GM21381 (cell line): ENCODE measurements at regions not wholly inside any gene's neighbourhood (a gene's known extent, or its start where the extent isn't known, plus 50 kb on each side); places are given as distances from the start of the nearest gene placed in this dataset.
"Not testable (repeated sequence)": the region's sequence is repeated elsewhere in the genome, so short reads cannot be mapped to it uniquely, and the experiment has no call there.

Experiments used
- ATAC-seq: cut with Tn5 transposase; IDR thresholded peaks from one replicate; pipeline ENCODE4 v1.9.1; 2021; ENCODE audit warnings: mild to moderate bottlenecking, moderate library complexity; ENCODE audit not compliant: unreplicated experiment

- ATAC-seq: not testable (repeated sequence)
These were observed 211.5 kb downstream of the BANP start for GRCh38 chr16:88162778-88163177.

GRCh38 chr16:88164196-88165039 lies 213.2 kb downstream of the BANP start:
- not testable (repeated sequence) for ATAC-seq

GRCh38 chr16:88165040-88165544 lies 213.9 kb downstream of the BANP start:
- ATAC-seq: not testable (repeated sequence)

DNA sequence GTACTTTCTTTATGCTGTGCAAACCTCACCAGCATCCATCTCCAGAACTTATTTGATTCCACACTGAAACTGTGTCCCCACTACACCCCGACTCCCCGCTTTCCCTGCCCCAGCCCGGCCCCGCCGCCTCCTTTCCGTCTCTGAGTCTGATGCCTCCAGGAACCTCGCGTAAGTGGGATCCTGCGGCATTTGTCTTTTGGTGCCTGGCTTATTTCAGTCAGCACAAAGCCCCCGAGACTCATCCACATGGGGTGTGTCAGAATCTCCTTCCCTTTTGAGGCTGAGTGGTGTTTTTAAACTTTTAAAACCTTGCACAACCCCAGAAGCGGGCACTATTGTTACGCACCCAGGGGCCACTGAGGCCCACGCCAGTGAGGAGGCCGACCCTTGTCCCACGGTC lies 214.4 kb downstream of the BANP start:
- not testable (repeated sequence) for ATAC-seq

- ATAC-seq: not testable (repeated sequence)
These were observed 215.1 kb downstream of the BANP start for GRCh38 chr16:88166209-88166773.

- ATAC-seq: not testable (repeated sequence)
These were observed 214.8 kb upstream of the ZNF469 start for GRCh38 chr16:88167798-88168556.

- not testable (repeated sequence) for ATAC-seq
These were observed 214.2 kb upstream of the ZNF469 start for GRCh38 chr16:88168557-88168949.

- not testable (repeated sequence) for ATAC-seq
These were observed 213.5 kb upstream of the ZNF469 start for GRCh38 chr16:88169136-88169830.

- not testable (repeated sequence) for ATAC-seq
These were observed 213.0 kb upstream of the ZNF469 start for GRCh38 chr16:88169831-88170165.

- ATAC-seq: no peak
These were observed 212.2 kb upstream of the ZNF469 start for GRCh38 chr16:88170528-88170991.

DNA sequence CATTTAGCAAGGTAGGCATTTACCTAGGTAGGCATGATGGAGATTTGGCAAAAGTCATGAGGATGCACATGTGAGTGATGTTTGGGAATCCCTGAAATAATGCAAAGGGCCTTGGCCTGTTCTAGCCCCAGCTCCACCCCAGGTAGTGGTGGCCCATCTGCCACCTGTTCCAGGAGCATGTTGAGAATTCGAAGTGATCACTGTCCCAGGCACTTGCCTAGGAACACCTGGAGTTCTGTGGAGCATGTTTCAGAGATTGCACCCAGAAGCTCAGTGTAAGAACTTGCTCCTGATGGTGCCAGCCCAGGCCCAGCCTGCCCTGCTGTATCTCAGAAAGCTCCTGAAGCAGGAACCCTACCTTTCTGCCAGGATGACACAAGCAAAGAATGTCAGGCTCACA lies 211.6 kb upstream of the ZNF469 start:
- not testable (repeated sequence) for ATAC-seq

DNA sequence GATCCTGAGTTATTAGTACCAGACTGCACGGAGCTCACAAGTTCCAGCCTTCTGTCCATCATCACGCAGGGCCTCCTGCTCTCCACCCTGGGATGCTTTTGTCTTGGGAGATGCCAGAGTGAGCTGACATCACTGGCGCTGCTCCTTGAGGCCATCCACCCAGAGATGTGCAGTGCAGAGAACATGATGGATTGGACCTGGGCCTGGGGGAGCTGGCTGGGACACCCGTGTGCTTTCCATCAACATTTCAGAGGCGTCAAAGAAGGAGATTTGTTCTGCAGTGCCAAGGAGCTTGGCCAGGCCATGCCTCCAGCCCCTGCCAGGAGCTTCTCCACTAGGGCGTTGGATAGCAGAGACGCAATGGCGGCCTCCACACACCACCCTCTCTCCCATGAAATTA lies 206.6 kb upstream of the ZNF469 start:
- not testable (repeated sequence) for ATAC-seq

DNA sequence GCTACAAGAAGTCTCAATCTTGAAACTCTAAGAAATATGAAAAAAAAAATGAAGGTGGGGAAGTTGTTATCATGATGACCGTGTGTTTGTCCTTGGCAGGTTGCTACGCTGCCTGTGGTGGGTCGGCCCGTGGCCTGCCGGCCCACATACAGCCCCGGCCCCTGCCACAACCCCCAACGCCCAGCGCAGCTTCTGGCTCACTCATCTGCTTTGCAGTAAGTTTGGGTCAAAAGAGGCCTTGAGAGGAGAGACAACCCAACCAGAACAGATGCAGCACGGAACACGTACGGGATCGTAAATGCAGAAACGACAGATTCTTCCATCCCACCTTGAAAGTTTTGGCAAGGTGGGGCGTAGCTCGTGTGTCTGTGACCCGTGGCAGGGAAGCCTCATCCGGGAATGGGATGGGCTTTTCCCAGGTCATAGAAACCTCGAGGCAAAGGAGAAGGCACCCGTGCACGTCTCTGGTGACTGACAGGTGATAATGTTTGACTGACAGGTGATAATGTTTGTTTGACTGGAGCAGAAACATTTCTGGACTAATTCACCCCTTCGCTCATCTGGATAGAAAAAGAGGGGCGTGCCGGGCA lies 206.1 kb upstream of the ZNF469 start:
- ATAC-seq: not testable (repeated sequence)

GRCh38 chr16:88178251-88178650 lies 204.5 kb upstream of the ZNF469 start:
- not testable (repeated sequence) for ATAC-seq

DNA sequence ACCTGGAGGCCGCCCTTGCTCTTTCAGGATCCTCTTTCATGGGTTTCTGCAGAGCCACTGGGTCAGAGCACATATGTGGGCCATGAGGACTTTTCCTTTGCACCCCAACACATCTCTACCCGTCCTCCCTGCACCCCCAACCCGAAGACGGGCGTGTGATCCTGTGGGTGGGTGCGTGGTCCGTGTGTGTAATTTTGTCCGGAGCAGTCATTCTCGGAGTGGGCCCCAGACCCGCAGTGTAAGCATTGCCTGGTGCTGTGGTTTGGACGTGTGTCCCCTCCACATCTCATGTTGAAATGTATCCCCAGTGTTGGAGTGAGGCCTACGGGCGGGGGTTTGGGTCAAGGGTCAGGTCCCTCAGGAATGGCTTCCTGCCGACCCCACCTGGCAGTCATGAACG lies 203.9 kb upstream of the ZNF469 start:
- ATAC-seq: not testable (repeated sequence)

- not testable (repeated sequence) for ATAC-seq
These were observed 199.5 kb upstream of the ZNF469 start for GRCh38 chr16:88182967-88183881.

DNA sequence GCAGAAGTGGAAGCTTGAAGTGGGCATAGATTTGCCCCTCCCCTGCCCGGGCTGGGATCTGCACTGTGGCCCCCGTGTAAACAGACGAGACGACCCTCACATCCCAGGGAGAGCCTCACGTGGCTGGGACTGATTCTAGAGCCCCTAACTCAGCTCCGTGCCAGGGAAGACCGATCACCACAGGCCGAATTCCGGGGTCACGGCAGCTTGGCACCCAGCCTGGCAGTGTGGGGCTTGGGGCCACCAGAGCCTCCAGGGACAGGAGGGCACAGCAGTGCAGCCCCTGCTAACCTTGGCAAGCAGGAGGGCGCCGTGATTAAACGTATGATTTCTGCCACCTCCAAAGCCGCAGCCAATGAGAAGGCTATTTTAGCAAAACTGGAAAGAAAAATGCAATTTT lies 198.7 kb upstream of the ZNF469 start:
- ATAC-seq: not testable (repeated sequence)

GRCh38 chr16:88184566-88185355 lies 198.0 kb upstream of the ZNF469 start:
- not testable (repeated sequence) for ATAC-seq
